ENCODE measurements at regions not wholly inside any gene's neighbourhood (a gene's known extent, or its start where the extent isn't known, plus 50 kb on each side); places are given as distances from the start of the nearest gene placed in this dataset.

DNA sequence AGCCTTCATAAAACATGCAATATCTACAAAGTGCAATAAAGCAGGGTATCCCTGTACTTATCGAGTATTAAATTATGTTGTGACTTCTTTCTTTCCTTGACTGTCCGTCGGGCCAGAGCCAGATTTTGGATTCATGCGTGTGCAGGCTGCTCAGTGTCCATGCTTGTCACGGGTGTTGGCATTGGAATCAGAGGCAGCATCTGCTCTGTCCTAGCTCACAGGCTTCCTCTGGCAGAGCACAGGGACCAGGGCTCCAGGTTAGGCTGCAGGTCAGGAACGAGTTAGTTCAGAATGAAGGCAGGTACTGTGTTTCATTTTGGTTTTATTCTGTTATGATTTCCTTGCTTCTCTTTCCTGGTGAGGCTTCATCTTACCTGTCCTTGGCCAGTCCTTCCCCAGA lies 249.8 kb downstream of the AUH start:
- TF ChIP-seq, protein P1, sequence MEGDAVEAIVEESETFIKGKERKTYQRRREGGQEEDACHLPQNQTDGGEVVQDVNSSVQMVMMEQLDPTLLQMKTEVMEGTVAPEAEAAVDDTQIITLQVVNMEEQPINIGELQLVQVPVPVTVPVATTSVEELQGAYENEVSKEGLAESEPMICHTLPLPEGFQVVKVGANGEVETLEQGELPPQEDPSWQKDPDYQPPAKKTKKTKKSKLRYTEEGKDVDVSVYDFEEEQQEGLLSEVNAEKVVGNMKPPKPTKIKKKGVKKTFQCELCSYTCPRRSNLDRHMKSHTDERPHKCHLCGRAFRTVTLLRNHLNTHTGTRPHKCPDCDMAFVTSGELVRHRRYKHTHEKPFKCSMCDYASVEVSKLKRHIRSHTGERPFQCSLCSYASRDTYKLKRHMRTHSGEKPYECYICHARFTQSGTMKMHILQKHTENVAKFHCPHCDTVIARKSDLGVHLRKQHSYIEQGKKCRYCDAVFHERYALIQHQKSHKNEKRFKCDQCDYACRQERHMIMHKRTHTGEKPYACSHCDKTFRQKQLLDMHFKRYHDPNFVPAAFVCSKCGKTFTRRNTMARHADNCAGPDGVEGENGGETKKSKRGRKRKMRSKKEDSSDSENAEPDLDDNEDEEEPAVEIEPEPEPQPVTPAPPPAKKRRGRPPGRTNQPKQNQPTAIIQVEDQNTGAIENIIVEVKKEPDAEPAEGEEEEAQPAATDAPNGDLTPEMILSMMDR (IDR thresholded peaks at IDR 0.05; ENCODE audit: control insufficient read depth, extremely low read depth, insufficient read depth), result no peak
- DNase-seq (ENCODE audit: low read depth), result no peak
- H3K4me3 ChIP-seq (ENCODE audit: low read depth, low read length), result no peak overlapping the region

DNA sequence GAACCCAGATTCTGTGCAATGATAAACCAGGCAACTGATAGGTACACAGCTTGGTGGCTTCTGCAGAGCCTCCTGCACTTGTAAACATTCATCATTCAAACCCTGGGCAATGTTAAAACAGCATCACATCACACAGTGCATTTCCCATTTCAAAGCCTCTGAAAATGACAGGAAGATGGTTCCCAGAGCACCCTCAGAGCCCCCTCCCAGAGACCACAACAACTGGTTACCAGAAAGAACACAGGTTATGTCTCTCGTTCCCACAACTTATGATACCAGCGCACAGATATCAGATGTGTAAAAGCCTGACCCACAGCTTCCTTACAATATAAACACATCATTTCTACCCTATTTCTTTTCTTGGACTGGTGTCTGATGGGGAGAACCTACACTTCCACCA lies 248.7 kb downstream of the AUH start:
- TF ChIP-seq, protein P1 (IDR thresholded peaks at IDR 0.05; ENCODE audit: control insufficient read depth, extremely low read depth, insufficient read depth), result no peak
- DNase-seq (ENCODE audit: low read depth), result no peak

DNA sequence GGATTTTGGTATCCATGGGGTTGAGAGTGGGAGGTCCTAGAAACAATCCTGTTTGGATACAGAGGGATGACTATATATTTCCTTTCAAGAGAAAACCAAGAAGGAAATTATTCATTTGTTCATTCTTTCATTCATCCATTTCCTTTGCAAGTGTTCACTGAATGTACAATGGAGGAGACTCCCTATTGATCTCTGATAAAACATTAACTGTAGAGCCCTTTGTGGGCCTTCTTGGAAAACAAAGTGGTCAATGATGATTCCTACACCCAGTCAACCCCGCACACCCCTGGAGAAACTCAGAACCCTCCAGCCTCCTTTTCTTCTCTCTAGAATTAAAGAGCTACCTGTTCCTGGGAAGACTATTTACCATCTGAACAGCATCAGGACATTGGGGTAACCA lies 247.3 kb downstream of the AUH start:
- TF ChIP-seq, protein P1 (IDR thresholded peaks at IDR 0.05; ENCODE audit: control insufficient read depth, extremely low read depth, insufficient read depth), result no peak
- DNase-seq (ENCODE audit: low read depth), result no peak
- no peak overlapping the region for H3K4me3 ChIP-seq (ENCODE audit: low read depth, low read length)

More for the DNA sequence above, 248.7 kb downstream of the AUH start:
- H3K4me3 ChIP-seq (ENCODE audit: low read depth, low read length), result no peak overlapping the region

DNA sequence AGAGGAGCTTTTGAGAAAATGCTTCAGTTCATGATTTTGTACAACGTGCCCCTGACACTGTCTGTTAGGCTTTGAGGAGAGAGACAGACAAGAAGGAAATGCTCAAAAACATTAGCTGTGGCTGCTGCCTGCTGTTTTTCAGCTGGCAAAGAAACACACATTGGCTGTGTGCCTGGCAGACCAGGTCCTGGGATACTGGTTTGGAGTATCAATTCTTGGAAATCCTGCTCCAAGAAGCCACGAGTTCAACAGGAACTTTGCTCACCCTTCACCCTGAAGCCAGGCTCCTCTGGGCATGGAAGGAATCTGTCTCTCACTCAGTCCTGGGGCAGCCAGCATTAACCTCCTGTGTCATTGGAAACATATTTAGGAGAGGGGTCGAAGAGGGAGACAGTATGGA lies 245.5 kb downstream of the AUH start:
- DNase-seq (ENCODE audit: low read depth), result peak; percentile 63
- H3K4me3 ChIP-seq (ENCODE audit: low read depth, low read length), result no peak overlapping the region
- TF ChIP-seq, protein P1 (IDR thresholded peaks at IDR 0.05; ENCODE audit: control insufficient read depth, extremely low read depth, insufficient read depth), result no peak

DNA sequence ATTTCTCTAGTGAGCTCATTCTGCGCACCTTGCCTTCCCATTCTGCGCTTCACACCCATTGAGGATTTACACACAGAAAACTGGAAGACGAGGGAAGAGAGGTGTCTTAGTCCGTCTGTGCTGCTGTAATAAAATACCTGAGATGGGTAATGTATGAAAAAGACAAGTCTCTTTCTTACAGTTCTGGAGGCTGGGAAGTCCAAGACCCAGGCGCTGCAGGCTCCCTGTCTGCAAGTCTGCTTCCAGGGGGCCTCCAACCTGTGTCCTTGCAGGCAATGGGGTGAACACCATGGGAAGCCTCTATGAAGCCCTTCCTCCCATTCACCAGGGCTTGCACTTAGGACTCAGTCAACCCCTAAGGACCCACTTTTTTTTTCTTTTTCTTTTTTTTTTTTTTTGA lies 245.0 kb downstream of the AUH start:
- no peak for DNase-seq (ENCODE audit: low read depth)
- TF ChIP-seq, protein P1 (IDR thresholded peaks at IDR 0.05; ENCODE audit: control insufficient read depth, extremely low read depth, insufficient read depth), result no peak

DNA sequence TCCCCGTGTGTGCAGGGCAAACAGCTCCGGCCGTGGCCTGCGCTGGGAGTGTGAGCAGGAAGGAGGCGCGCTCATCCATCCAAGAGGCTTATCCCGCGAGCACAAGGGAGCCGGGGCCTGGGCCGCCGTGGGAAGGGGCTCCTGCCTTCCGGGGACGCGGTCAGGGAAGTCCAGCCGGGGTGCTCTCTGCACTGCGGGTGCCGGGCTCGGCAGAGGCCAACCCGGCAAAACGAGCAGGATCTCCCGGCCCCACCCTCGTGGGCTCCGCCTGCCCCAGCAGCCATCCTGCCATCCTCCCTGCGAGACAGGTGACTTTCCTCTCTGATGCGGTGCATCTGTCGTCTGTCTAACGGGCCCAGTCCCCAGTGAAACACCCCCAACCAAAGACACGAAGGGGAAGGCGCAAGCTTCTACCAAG lies 244.2 kb downstream of the AUH start:
- DNase-seq (ENCODE audit: low read depth), result no peak
- TF ChIP-seq, protein P1 (IDR thresholded peaks at IDR 0.05; ENCODE audit: control insufficient read depth, extremely low read depth, insufficient read depth), result no peak
- no peak overlapping the region for H3K4me3 ChIP-seq (ENCODE audit: low read depth, low read length)

More for the DNA sequence above, 245.0 kb downstream of the AUH start:
- H3K4me3 ChIP-seq (ENCODE audit: low read depth, low read length), result no peak overlapping the region

DNA sequence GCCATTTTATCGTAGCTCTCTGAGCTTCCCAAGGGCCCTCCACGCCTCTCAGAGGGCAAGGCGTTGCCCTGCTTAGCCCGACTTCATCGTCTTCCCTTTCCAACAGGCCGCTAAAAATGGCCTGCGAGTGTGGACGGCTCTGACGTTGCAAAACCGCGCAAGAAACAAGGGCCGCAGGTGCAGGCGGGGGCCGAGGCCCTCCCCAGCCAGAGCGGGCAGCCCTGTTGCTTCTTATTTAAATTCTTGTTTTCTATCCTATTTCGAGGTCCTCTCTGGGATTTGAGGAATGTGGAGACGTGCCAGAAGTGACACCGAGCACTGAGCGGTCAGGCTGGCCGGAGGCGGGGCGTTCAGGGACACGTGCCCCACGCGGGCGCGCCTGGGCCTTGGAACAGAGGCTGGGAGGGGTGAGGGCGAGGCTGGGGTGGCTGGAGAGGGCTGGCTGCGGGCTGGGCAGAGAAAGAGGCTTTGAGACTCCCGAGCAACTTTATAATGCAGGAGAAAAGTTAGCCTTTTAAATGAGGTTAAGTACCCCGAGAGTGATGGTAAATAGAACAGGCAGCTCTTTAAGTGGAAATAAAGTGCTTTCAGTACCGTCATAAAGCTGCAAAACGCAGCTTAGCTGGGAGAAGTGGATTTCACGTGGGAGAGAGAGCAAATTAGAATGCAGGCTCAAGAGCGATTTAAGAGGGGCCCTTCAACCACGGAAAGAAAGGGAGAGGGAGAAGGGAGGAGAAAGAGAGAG lies 243.6 kb downstream of the AUH start:
- TF ChIP-seq, protein P1 (IDR thresholded peaks at IDR 0.05; ENCODE audit: control insufficient read depth, extremely low read depth, insufficient read depth), result no peak
- H3K4me3 ChIP-seq (ENCODE audit: low read depth, low read length), result no peak overlapping the region
- no peak for DNase-seq (ENCODE audit: low read depth)
